Thyroid gland (tissue), 4 donors: ENCODE measurements at regions not wholly inside any gene's neighbourhood (a gene's known extent, or its start where the extent isn't known, plus 50 kb on each side); places are given as distances from the start of the nearest gene placed in this dataset.

Experiments
- DNase-seq, 2 donors: peaks; one replicate each; pipeline ENCODE4 v3.0.0-alpha.2; 2019
- H3K27ac ChIP-seq, 3 donors: fragments of 200-600 bp; sonication (generic); 1 replicate in 2 of 3; 2 replicates in 1 of 3; pipeline ENCODE4 v1.5.1; 2016 to 2019; ENCODE audit warnings: mild to moderate bottlenecking in 1 of 3, moderate library complexity in 1 of 3
- H3K27me3 ChIP-seq: fragments of 200-600 bp; sonication (generic); one replicate; pipeline ENCODE4 v1.5.1; 2019
- H3K36me3 ChIP-seq, 2 donors: fragments of 200-600 bp; sonication (generic); one replicate each; pipeline ENCODE4 v1.5.1; 2016 to 2019
- H3K4me1 ChIP-seq, 2 donors: fragments of 200-600 bp; sonication (generic); one replicate each; pipeline ENCODE4 v1.5.1; 2017 to 2019
- H3K4me3 ChIP-seq, 3 donors: fragments of 200-600 bp; sonication (generic); replicated peaks in 1 of 3; 1 replicate in 2 of 3; 2 replicates in 1 of 3; pipeline ENCODE4 v1.5.1; 2016; ENCODE audit warnings: mild to moderate bottlenecking in 1 of 3
- H3K9me3 ChIP-seq: fragments of 200-600 bp; sonication (generic); one replicate; pipeline ENCODE4 v1.5.1; 2017
- CTCF ChIP-seq, 6 experiments: fragments of 200-600 bp in 3 of 6; fragments of 450-650 bp in 3 of 6; sonication (generic) in 3 of 6; IDR thresholded peaks; one replicate each; pipeline ENCODE4 v1.5.1; 2016 to 2019; ENCODE audit warnings: antibody characterized with exemption in 6 of 6, mild to moderate bottlenecking in 2 of 6, inconsistent platforms in 1 of 6, moderate library complexity in 1 of 6
- POLR2A ChIP-seq, 2 donors: fragments of 450-650 bp; IDR thresholded peaks; one replicate each; pipeline ENCODE4 v1.6.1; 2017; ENCODE audit warnings: antibody characterized with exemption in 2 of 2, mild to moderate bottlenecking in 2 of 2, moderate library complexity in 1 of 2
- WGBS, 2 donors: methylation state at CpG; one replicate each; pipeline ENCODE4 v1.1.5; 2017; 5-methylcytosine and 5-hydroxymethylcytosine counted together
- intact Hi-C: fragments of 100-400 bp; cut with DNase I; formaldehyde crosslinking; loops from one replicate; pipeline ENCODE4 v1.15.1; 2023

GRCh38 chr1:91165033-91165654, 143.3 kb upstream of the ZNF644 start:
- Histone ChIP-seq H3K4me3 (no peak overlapping the region), H3K9me3 (no peaks in the 10 kb centered on the region), H3K36me3 (no peaks in the 10 kb centered on the region), H3K4me1 (peaks cover 7 to 26% of the 10 kb centered on the region in 2 donors), H3K27ac (no peak overlapping the region), H3K27me3 (no peaks in the 10 kb centered on the region)
- intact Hi-C loops: loop anchor here (10.0 kb wide), 1 partner anchor 440 kb away; no protein-coding TSS in a partner anchor
- TF ChIP-seq POLR2A (IDR thresholded peaks at IDR 0.05): no peak
- TF ChIP-seq CTCF (IDR thresholded peaks at IDR 0.05): peak; percentile 75 to 95 (median 90)
- 38 to 41% methylated on average over 14 of the region's 14 CpGs for WGBS, 2 donors
- DNase-seq: peak; percentile 83 to 87

- 92 to 94% methylated on average over 3 of the region's 3 CpGs for WGBS, 2 donors
- DNase-seq: no peak
- intact Hi-C loops: loop anchor here (10.0 kb wide), 1 partner anchor 438 kb away; no protein-coding TSS in a partner anchor
Observed at GRCh38 chr1:91162613-91163012, 140.8 kb upstream of the ZNF644 start.

GRCh38 chr1:91161749-91162148, 139.9 kb upstream of the ZNF644 start:
- Histone ChIP-seq H3K4me3 (no peak overlapping the region), H3K27me3 (no peaks in the 10 kb centered on the region), H3K36me3 (no peaks in the 10 kb centered on the region), H3K27ac (peak overlapping the region; percentile 60 to 85 (median 72)), H3K4me1 (peaks cover 7 to 28% of the 10 kb centered on the region in 2 donors), H3K9me3 (no peaks in the 10 kb centered on the region)
- no peak for TF ChIP-seq CTCF (IDR thresholded peaks at IDR 0.05)
- no peak for TF ChIP-seq POLR2A (IDR thresholded peaks at IDR 0.05)
- intact Hi-C loops: loop anchor here (10.0 kb wide), 1 partner anchor 437 kb away; no protein-coding TSS in a partner anchor
- 45 to 61% methylated on average over 4 of the region's 4 CpGs for WGBS, 2 donors
- no peak for DNase-seq

More at GRCh38 chr1:91162613-91163012, 140.8 kb upstream of the ZNF644 start:
- H3K27ac ChIP-seq: no peak overlapping the region
- peaks cover 7 to 28% of the 10 kb centered on the region in 2 donors for H3K4me1 ChIP-seq
- no peaks in the 10 kb centered on the region for H3K36me3 ChIP-seq
- no peak for TF ChIP-seq CTCF (IDR thresholded peaks at IDR 0.05)
- no peak for TF ChIP-seq POLR2A (IDR thresholded peaks at IDR 0.05)
- H3K27me3 ChIP-seq: no peaks in the 10 kb centered on the region
- H3K9me3 ChIP-seq: no peaks in the 10 kb centered on the region
- no peak overlapping the region for H3K4me3 ChIP-seq

GRCh38 chr1:91161166-91161565, 139.3 kb upstream of the ZNF644 start:
- H3K4me3 ChIP-seq: no peak overlapping the region
- no peaks in the 10 kb centered on the region for H3K27me3 ChIP-seq
- no peaks in the 10 kb centered on the region for H3K9me3 ChIP-seq
- H3K36me3 ChIP-seq: no peaks in the 10 kb centered on the region
- WGBS, 2 donors: 43 to 51% methylated on average over 8 to 9 of the region's 9 CpGs
- peak; percentile 62 to 63 for DNase-seq
- no peak for TF ChIP-seq POLR2A (IDR thresholded peaks at IDR 0.05)
- no peak for TF ChIP-seq CTCF (IDR thresholded peaks at IDR 0.05)
- H3K27ac ChIP-seq: peak overlapping the region; percentile 60 to 85 (median 72)
- H3K4me1 ChIP-seq: peaks cover 7 to 28% of the 10 kb centered on the region in 2 donors
- intact Hi-C loops: loop anchor here (10.0 kb wide), 1 partner anchor 436 kb away; no protein-coding TSS in a partner anchor

- H3K4me3 ChIP-seq: no peak overlapping the region
- TF ChIP-seq POLR2A (IDR thresholded peaks at IDR 0.05) (no peak), CTCF (IDR thresholded peaks at IDR 0.05) (no peak)
- H3K27ac ChIP-seq: peak overlapping the region; percentile 60 to 85 (median 72)
- intact Hi-C loops: loop anchor here (10.0 kb wide), 1 partner anchor 436 kb away; no protein-coding TSS in a partner anchor
- H3K9me3 ChIP-seq: no peaks in the 10 kb centered on the region
- 42 to 45% methylated on average over 14 of the region's 14 CpGs for WGBS, 2 donors
- no peaks in the 10 kb centered on the region for H3K36me3 ChIP-seq
- H3K4me1 ChIP-seq: peaks cover 7 to 28% of the 10 kb centered on the region in 2 donors
- DNase-seq: peak; percentile 80 to 81
- no peaks in the 10 kb centered on the region for H3K27me3 ChIP-seq
Observed at GRCh38 chr1:91160363-91161075, 138.7 kb upstream of the ZNF644 start.
